ENCODE measurements at regions not wholly inside any gene's neighbourhood (a gene's known extent, or its start where the extent isn't known, plus 50 kb on each side); places are given as distances from the start of the nearest gene placed in this dataset.

DNA sequence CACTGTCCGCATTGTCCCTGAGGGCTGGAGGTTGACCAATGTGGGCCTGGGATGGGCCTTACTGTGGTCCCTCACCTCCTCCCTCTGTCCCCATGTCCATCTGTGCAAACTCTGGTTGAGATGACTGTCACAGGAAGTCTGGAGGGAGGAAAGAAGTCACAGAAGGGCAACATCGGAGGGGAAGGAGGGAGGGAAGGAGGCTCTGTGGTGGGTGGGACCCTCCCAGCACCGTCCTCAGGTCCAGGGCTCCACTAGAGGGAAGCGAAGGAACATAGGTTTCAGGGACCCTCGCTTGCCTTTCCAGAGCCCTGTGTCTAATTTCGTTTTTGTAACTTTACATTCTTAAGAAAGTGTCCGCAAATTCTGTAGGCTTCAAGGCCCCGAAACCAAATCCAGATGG is 111.3 kb upstream of the SLC44A3 start:
- WGBS = 91% methylated on average over 8 of the region's 8 CpGs
- no peak for TF ChIP-seq RXRA (IDR thresholded peaks at IDR 0.05)
- TF ChIP-seq FOXA1 (IDR thresholded peaks at IDR 0.05) = no peak
- Histone ChIP-seq H3K4me3 (ENCODE audit: low read depth in 1 of 3, low read length in 3 of 3) (no peak overlapping the region), H3K9me3 (ENCODE audit: control insufficient read depth in 4 of 4, low read length in 3 of 4) (no peaks in the 10 kb centered on the region), H3K4me1 (ENCODE audit: control insufficient read depth in 4 of 4, insufficient read depth in 4 of 4, low read length in 3 of 4) (no peaks in the 10 kb centered on the region), H3K27me3 (ENCODE audit: control insufficient read depth in 4 of 4, insufficient read depth in 4 of 4, low read length in 3 of 4) (no peaks in the 10 kb centered on the region), H3K9ac (ENCODE audit: low read depth in 1 of 2, low read length in 2 of 2) (no peak overlapping the region), H3K27ac (ENCODE audit: low read depth in 1 of 2, low read length in 2 of 2) (no peak overlapping the region), H3K36me3 (ENCODE audit: control insufficient read depth in 4 of 4, insufficient read depth in 3 of 4, low read depth in 1 of 4, low read length in 3 of 4) (no peaks in the 10 kb centered on the region)
- no peak for DNase-seq (ENCODE audit: low spot score)

DNA sequence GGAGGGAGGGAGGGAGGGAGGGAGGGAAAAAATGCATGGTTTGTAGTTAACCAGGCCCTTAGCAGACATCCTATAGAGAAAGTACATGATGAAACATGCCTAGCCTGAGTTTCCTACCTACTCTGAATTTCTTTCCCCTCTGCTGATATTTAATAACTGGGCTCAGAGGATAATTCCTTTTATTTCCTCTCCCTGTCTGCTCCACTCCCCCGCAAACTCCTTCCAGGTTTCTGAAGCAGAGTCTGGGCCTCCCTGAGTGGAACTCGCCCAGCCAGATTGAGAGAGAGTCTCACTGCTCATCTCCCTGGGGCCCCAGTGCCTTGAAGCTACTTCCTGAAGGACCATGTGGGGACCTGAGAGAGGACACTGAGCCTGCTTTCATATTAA is 111.9 kb upstream of the SLC44A3 start:
- no peak for TF ChIP-seq JUND (IDR thresholded peaks at IDR 0.05)
- TF ChIP-seq, protein P1, sequence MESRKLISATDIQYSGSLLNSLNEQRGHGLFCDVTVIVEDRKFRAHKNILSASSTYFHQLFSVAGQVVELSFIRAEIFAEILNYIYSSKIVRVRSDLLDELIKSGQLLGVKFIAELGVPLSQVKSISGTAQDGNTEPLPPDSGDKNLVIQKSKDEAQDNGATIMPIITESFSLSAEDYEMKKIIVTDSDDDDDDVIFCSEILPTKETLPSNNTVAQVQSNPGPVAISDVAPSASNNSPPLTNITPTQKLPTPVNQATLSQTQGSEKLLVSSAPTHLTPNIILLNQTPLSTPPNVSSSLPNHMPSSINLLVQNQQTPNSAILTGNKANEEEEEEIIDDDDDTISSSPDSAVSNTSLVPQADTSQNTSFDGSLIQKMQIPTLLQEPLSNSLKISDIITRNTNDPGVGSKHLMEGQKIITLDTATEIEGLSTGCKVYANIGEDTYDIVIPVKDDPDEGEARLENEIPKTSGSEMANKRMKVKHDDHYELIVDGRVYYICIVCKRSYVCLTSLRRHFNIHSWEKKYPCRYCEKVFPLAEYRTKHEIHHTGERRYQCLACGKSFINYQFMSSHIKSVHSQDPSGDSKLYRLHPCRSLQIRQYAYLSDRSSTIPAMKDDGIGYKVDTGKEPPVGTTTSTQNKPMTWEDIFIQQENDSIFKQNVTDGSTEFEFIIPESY (IDR thresholded peaks at IDR 0.05) = no peak
- TF ChIP-seq EGR1 (IDR thresholded peaks at IDR 0.05; ENCODE audit: low read depth in 2 of 2) = no peak
- Histone ChIP-seq H3K36me3 (ENCODE audit: control insufficient read depth in 4 of 4, insufficient read depth in 3 of 4, low read depth in 1 of 4, low read length in 3 of 4) (no peaks in the 10 kb centered on the region), H3K4me3 (ENCODE audit: low read depth in 1 of 3, low read length in 3 of 3) (no peak overlapping the region), H3K9me3 (ENCODE audit: control insufficient read depth in 4 of 4, low read length in 3 of 4) (no peaks in the 10 kb centered on the region), H3K4me1 (ENCODE audit: control insufficient read depth in 4 of 4, insufficient read depth in 4 of 4, low read length in 3 of 4) (no peaks in the 10 kb centered on the region), H3K27ac (ENCODE audit: low read depth in 1 of 2, low read length in 2 of 2) (no peak overlapping the region), H3K9ac (ENCODE audit: low read depth in 1 of 2, low read length in 2 of 2) (no peak overlapping the region), H3K27me3 (ENCODE audit: control insufficient read depth in 4 of 4, insufficient read depth in 4 of 4, low read length in 3 of 4) (no peaks in the 10 kb centered on the region)
- WGBS = 93% methylated on average over 2 of the region's 2 CpGs
- no peak for DNase-seq (ENCODE audit: low spot score)

DNA sequence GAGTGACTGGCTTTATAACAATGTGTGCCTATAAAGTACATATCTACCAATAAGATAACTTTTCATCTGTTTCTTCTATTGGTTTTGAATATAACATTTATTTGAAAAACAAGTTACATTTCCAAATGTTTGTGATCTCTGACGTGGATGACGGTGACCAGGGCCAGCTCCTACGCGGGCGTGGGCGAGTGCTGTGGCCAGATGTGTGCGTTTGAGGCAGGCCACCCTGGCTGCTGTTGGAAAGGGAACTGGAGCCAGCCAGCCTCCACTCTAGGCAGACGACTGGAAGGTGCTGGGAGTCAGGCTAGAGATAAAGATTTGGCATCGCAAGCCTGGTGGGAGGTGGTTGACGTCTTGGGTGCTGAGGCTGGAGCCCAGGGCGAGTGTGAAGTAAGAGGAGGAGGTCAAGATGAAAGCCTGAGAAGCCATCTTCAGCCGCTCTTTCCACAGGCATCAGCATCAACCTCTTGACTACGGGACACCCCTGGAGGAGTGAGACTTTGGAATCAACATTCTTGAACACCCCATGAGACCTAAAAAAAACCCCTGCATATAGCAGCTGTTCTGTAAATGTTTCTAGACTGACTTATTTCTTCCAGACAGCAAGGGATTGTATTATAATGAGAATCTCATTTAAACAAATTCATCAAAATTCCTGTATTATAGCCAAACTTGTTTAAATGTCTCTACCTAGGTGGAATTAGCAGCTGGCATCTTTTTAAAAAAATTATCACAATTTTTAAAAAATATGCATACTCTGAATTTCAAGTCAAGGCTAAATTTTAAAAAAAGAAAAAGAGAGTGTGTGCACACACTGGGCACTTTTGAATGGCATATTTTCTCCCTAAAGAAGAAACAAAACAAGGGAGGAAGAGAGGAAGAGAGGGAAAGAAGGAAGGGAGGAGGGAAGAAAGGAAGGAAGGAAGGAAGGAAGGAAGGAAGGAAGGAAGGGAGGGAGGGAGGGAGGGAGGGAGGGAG is 112.5 kb upstream of the SLC44A3 start:
- no peak for TF ChIP-seq HNF4A (conservative IDR thresholded peaks at IDR 0.05)
- TF ChIP-seq NR2F2 (IDR thresholded peaks at IDR 0.05) = no peak
- TF ChIP-seq RXRA (IDR thresholded peaks at IDR 0.05) = no peak
- no peak for TF ChIP-seq GABPA (IDR thresholded peaks at IDR 0.05 in 1 of 2, conservative IDR thresholded peaks at IDR 0.05 in 1 of 2)
- no peak for TF ChIP-seq SP1 (IDR thresholded peaks at IDR 0.05)
- TF ChIP-seq FOXA1 (IDR thresholded peaks at IDR 0.05) = no peak
- no peak for TF ChIP-seq YY1 (IDR thresholded peaks at IDR 0.05)
- TF ChIP-seq MAX (IDR thresholded peaks at IDR 0.05) = no peak
- no peak for TF ChIP-seq EGR1 (IDR thresholded peaks at IDR 0.05; ENCODE audit: low read depth in 2 of 2)
- TF ChIP-seq JUND (IDR thresholded peaks at IDR 0.05) = no peak
- TF ChIP-seq HNF4G (IDR thresholded peaks at IDR 0.05) = no peak
- TF ChIP-seq, protein P2, sequence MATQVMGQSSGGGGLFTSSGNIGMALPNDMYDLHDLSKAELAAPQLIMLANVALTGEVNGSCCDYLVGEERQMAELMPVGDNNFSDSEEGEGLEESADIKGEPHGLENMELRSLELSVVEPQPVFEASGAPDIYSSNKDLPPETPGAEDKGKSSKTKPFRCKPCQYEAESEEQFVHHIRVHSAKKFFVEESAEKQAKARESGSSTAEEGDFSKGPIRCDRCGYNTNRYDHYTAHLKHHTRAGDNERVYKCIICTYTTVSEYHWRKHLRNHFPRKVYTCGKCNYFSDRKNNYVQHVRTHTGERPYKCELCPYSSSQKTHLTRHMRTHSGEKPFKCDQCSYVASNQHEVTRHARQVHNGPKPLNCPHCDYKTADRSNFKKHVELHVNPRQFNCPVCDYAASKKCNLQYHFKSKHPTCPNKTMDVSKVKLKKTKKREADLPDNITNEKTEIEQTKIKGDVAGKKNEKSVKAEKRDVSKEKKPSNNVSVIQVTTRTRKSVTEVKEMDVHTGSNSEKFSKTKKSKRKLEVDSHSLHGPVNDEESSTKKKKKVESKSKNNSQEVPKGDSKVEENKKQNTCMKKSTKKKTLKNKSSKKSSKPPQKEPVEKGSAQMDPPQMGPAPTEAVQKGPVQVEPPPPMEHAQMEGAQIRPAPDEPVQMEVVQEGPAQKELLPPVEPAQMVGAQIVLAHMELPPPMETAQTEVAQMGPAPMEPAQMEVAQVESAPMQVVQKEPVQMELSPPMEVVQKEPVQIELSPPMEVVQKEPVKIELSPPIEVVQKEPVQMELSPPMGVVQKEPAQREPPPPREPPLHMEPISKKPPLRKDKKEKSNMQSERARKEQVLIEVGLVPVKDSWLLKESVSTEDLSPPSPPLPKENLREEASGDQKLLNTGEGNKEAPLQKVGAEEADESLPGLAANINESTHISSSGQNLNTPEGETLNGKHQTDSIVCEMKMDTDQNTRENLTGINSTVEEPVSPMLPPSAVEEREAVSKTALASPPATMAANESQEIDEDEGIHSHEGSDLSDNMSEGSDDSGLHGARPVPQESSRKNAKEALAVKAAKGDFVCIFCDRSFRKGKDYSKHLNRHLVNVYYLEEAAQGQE (IDR thresholded peaks at IDR 0.05) = no peak
- TF ChIP-seq, protein P1 (IDR thresholded peaks at IDR 0.05) = no peak
- TF ChIP-seq ATF3 (IDR thresholded peaks at IDR 0.05) = no peak
- H3K4me1 ChIP-seq (ENCODE audit: control insufficient read depth in 4 of 4, insufficient read depth in 4 of 4, low read length in 3 of 4) = no peaks in the 10 kb centered on the region
- H3K9me3 ChIP-seq (ENCODE audit: control insufficient read depth in 4 of 4, low read length in 3 of 4) = no peaks in the 10 kb centered on the region
- H3K36me3 ChIP-seq (ENCODE audit: control insufficient read depth in 4 of 4, insufficient read depth in 3 of 4, low read depth in 1 of 4, low read length in 3 of 4) = no peaks in the 10 kb centered on the region
- no peaks in the 10 kb centered on the region for H3K27me3 ChIP-seq (ENCODE audit: control insufficient read depth in 4 of 4, insufficient read depth in 4 of 4, low read length in 3 of 4)
- no peak overlapping the region for H3K27ac ChIP-seq (ENCODE audit: low read depth in 1 of 2, low read length in 2 of 2)
- no peak overlapping the region for H3K4me3 ChIP-seq (ENCODE audit: low read depth in 1 of 3, low read length in 3 of 3)
- 77% methylated on average over 13 of the region's 13 CpGs for WGBS
- no peak for DNase-seq (ENCODE audit: low spot score)
- H3K9ac ChIP-seq (ENCODE audit: low read depth in 1 of 2, low read length in 2 of 2) = no peak overlapping the region

All from liver (tissue), 7 donors.